Fibroblast of lung (primary cell): ENCODE measurements at regions not wholly inside any gene's neighbourhood (a gene's known extent, or its start where the extent isn't known, plus 50 kb on each side); places are given as distances from the start of the nearest gene placed in this dataset.

Experiments
- DNase-seq, 2 donors: peaks; one replicate each; pipeline versions ENCODE4 v3.0.0 to v3.0.0-alpha.2; 2010; ENCODE audit warnings: low read depth in 2 of 2
- H2AFZ ChIP-seq: 2 replicates; pipeline ENCODE4 v1.5.1; 2012; ENCODE audit warnings: low read length, control low read depth, inconsistent platforms
- H3K27ac ChIP-seq: 2 replicates; pipeline ENCODE4 v1.5.1; 2011; ENCODE audit warnings: low read length, control low read depth; ENCODE audit not compliant: insufficient read depth
- H3K27me3 ChIP-seq: 2 replicates; pipeline ENCODE4 v1.5.1; 2011; ENCODE audit warnings: mild to moderate bottlenecking, low read length; ENCODE audit not compliant: control insufficient read depth, insufficient read depth
- H3K36me3 ChIP-seq: 2 replicates; pipeline ENCODE4 v1.5.1; 2011; ENCODE audit warnings: low read length; ENCODE audit not compliant: control insufficient read depth, insufficient read depth
- H3K4me1 ChIP-seq: 2 replicates; pipeline ENCODE4 v1.5.1; 2011; ENCODE audit warnings: low read length; ENCODE audit not compliant: control insufficient read depth, insufficient read depth; ENCODE audit errors: extremely low read depth
- H3K4me2 ChIP-seq: 2 replicates; pipeline ENCODE4 v1.5.1; 2011; ENCODE audit warnings: low read length, control low read depth; ENCODE audit not compliant: insufficient read depth; ENCODE audit errors: extremely low read depth
- H3K4me3 ChIP-seq, 4 experiments: fragments of 200-600 bp in 1 of 4; sonication (generic) in 1 of 4; replicated peaks in 1 of 4; 2 replicates each; pipeline ENCODE4 v1.5.1; 2011 to 2016; ENCODE audit warnings: low read length in 4 of 4, low read depth in 3 of 4, mild to moderate bottlenecking in 3 of 4, control low read depth in 2 of 4, inconsistent platforms in 1 of 4, mixed read lengths in 1 of 4; ENCODE audit not compliant: insufficient read depth in 1 of 4; ENCODE audit errors: control extremely low read depth in 1 of 4
- H3K79me2 ChIP-seq: 2 replicates; pipeline ENCODE4 v1.5.1; 2012; ENCODE audit warnings: mild to moderate bottlenecking, low read length, inconsistent platforms; ENCODE audit not compliant: control insufficient read depth, insufficient read depth
- H3K9ac ChIP-seq: 2 replicates; pipeline ENCODE4 v1.5.1; 2011; ENCODE audit warnings: mild to moderate bottlenecking, low read length, control low read depth; ENCODE audit not compliant: insufficient read depth
- H3K9me3 ChIP-seq: 2 replicates; pipeline ENCODE4 v1.5.1; 2012; ENCODE audit warnings: low read depth, low read length; ENCODE audit not compliant: control insufficient read depth, insufficient read depth
- H4K20me1 ChIP-seq: 2 replicates; pipeline ENCODE4 v1.5.1; 2011; ENCODE audit warnings: low read length; ENCODE audit not compliant: control insufficient read depth, insufficient read depth; ENCODE audit errors: extremely low read depth
- EZH2 ChIP-seq: IDR thresholded peaks from 2 replicates; pipeline ENCODE4 v1.5.1; 2012; ENCODE audit warnings: low read length, control low read depth, mild to moderate bottlenecking; ENCODE audit errors: missing control alignments
- TF ChIP-seq, protein P1 (sequence below), 2 donors: IDR thresholded peaks in 1 of 2; conservative IDR thresholded peaks in 1 of 2; 1 replicate in 1 of 2; 2 replicates in 1 of 2; pipeline ENCODE4 v1.5.1; 2011 to 2012; ENCODE audit warnings: low read length in 2 of 2, control low read depth in 1 of 2, inconsistent platforms in 1 of 2, low read depth in 1 of 2, mild to moderate bottlenecking in 1 of 2

- Histone ChIP-seq H4K20me1 (no peaks in the 10 kb centered on the region), H3K4me2 (no peak overlapping the region)
- no peak for TF ChIP-seq EZH2
- TF ChIP-seq, protein P1, sequence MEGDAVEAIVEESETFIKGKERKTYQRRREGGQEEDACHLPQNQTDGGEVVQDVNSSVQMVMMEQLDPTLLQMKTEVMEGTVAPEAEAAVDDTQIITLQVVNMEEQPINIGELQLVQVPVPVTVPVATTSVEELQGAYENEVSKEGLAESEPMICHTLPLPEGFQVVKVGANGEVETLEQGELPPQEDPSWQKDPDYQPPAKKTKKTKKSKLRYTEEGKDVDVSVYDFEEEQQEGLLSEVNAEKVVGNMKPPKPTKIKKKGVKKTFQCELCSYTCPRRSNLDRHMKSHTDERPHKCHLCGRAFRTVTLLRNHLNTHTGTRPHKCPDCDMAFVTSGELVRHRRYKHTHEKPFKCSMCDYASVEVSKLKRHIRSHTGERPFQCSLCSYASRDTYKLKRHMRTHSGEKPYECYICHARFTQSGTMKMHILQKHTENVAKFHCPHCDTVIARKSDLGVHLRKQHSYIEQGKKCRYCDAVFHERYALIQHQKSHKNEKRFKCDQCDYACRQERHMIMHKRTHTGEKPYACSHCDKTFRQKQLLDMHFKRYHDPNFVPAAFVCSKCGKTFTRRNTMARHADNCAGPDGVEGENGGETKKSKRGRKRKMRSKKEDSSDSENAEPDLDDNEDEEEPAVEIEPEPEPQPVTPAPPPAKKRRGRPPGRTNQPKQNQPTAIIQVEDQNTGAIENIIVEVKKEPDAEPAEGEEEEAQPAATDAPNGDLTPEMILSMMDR (conservative IDR thresholded peaks at IDR 0.05 in 1 of 2, IDR thresholded peaks at IDR 0.05 in 1 of 2; ENCODE audit: low read depth in 1 of 2, low read length in 2 of 2): no peak
These were observed 546.7 kb upstream of the ADARB2 start for GRCh38 chr10:2284071-2284470.

GRCh38 chr10:2282202-2282601 is 544.9 kb upstream of the ADARB2 start:
- Histone ChIP-seq H3K27me3 (no peaks in the 10 kb centered on the region), H3K4me2 (no peak overlapping the region), H3K9me3 (no peaks in the 10 kb centered on the region), H3K9ac (no peak overlapping the region), H3K27ac (no peak overlapping the region), H4K20me1 (no peaks in the 10 kb centered on the region), H2AFZ (no peak overlapping the region), H3K79me2 (no peaks in the 10 kb centered on the region), H3K36me3 (no peaks in the 10 kb centered on the region), H3K4me1 (no peaks in the 10 kb centered on the region), H3K4me3 (no peak overlapping the region)
- TF ChIP-seq, protein P1 (conservative IDR thresholded peaks at IDR 0.05 in 1 of 2, IDR thresholded peaks at IDR 0.05 in 1 of 2; ENCODE audit: low read depth in 1 of 2, low read length in 2 of 2): no peak
- TF ChIP-seq EZH2: no peak
- no peak for DNase-seq

More at GRCh38 chr10:2284071-2284470, 546.7 kb upstream of the ADARB2 start:
- no peak for DNase-seq
- H3K27me3 ChIP-seq: no peaks in the 10 kb centered on the region
- no peaks in the 10 kb centered on the region for H3K9me3 ChIP-seq
- no peaks in the 10 kb centered on the region for H3K4me1 ChIP-seq
- H3K27ac ChIP-seq: no peak overlapping the region
- H2AFZ ChIP-seq: no peak overlapping the region
- no peak overlapping the region for H3K9ac ChIP-seq
- H3K79me2 ChIP-seq: no peaks in the 10 kb centered on the region
- no peaks in the 10 kb centered on the region for H3K36me3 ChIP-seq
- no peak overlapping the region for H3K4me3 ChIP-seq

GRCh38 chr10:2280713-2281300 is 543.5 kb upstream of the ADARB2 start:
- Histone ChIP-seq H3K4me2 (no peak overlapping the region), H3K79me2 (no peaks in the 10 kb centered on the region), H3K27ac (no peak overlapping the region), H2AFZ (no peak overlapping the region), H3K4me1 (no peaks in the 10 kb centered on the region), H4K20me1 (no peaks in the 10 kb centered on the region), H3K36me3 (no peaks in the 10 kb centered on the region), H3K9me3 (no peaks in the 10 kb centered on the region), H3K9ac (no peak overlapping the region), H3K4me3 (no peak overlapping the region), H3K27me3 (no peaks in the 10 kb centered on the region)
- no peak for DNase-seq
- TF ChIP-seq, protein P1 (conservative IDR thresholded peaks at IDR 0.05 in 1 of 2, IDR thresholded peaks at IDR 0.05 in 1 of 2; ENCODE audit: low read depth in 1 of 2, low read length in 2 of 2): no peak
- TF ChIP-seq EZH2: no peak
